MM.1S (cell line): ENCODE measurements at regions not wholly inside any gene's neighbourhood (a gene's known extent, or its start where the extent isn't known, plus 50 kb on each side); places are given as distances from the start of the nearest gene placed in this dataset.

Experiments used
- DNase-seq: peaks from one replicate; pipeline ENCODE4 v3.0.0-alpha.2; 2015
- H2AFZ ChIP-seq: fragments of 300-600 bp; sonication (generic); 2 replicates; pipeline ENCODE4 v1.6.0; 2016; ENCODE audit warnings: antibody characterized with exemption, low read length
- H3F3A ChIP-seq: fragments of 300-600 bp; sonication (generic); 2 replicates; pipeline ENCODE4 v1.6.1; 2016; ENCODE audit warnings: mild to moderate bottlenecking, antibody characterized with exemption, low read length, moderate library complexity, mixed read lengths; ENCODE audit not compliant: insufficient read depth
- H3K27ac ChIP-seq: fragments of 300-600 bp; sonication (generic); 2 replicates; pipeline ENCODE4 v1.5.1; 2016; ENCODE audit warnings: mild to moderate bottlenecking, low read length
- H3K27me3 ChIP-seq: fragments of 300-600 bp; sonication (generic); replicated peaks from 2 replicates; pipeline ENCODE4 v1.6.0; 2016; ENCODE audit warnings: low read length; ENCODE audit not compliant: insufficient read depth
- H3K36me3 ChIP-seq: fragments of 300-600 bp; sonication (generic); replicated peaks from 2 replicates; pipeline ENCODE4 v1.6.1; 2016; ENCODE audit warnings: mild to moderate bottlenecking, low read length, mixed read lengths; ENCODE audit not compliant: insufficient read depth
- H3K4me1 ChIP-seq: fragments of 300-600 bp; sonication (generic); 2 replicates; pipeline ENCODE4 v1.6.1; 2016; ENCODE audit warnings: low read length, mixed read lengths
- H3K4me2 ChIP-seq: fragments of 300-600 bp; sonication (generic); 2 replicates; pipeline ENCODE4 v1.6.0; 2016; ENCODE audit warnings: low read depth, low read length
- H3K4me3 ChIP-seq: fragments of 300-600 bp; sonication (generic); 2 replicates; pipeline ENCODE4 v1.5.1; 2016; ENCODE audit warnings: low read length, mixed read lengths
- H3K79me2 ChIP-seq: fragments of 300-600 bp; sonication (generic); 2 replicates; pipeline ENCODE4 v1.6.1; 2016; ENCODE audit warnings: mixed run types, low read length, mixed read lengths
- H3K9ac ChIP-seq: fragments of 300-600 bp; sonication (generic); 2 replicates; pipeline ENCODE4 v1.6.1; 2016; ENCODE audit warnings: low read length, mixed read lengths
- H3K9me2 ChIP-seq: fragments of 300-600 bp; sonication (generic); replicated peaks from 2 replicates; pipeline ENCODE4 v1.6.1; 2016; ENCODE audit warnings: mild to moderate bottlenecking, low read length, mixed read lengths; ENCODE audit not compliant: insufficient read depth
- H3K9me3 ChIP-seq: fragments of 300-600 bp; sonication (generic); replicated peaks from 2 replicates; pipeline ENCODE4 v1.6.1; 2016; ENCODE audit warnings: mild to moderate bottlenecking, low read length, mixed read lengths; ENCODE audit not compliant: insufficient read depth
- H4K20me1 ChIP-seq: fragments of 300-600 bp; sonication (generic); 2 replicates; pipeline ENCODE4 v1.6.1; 2016; ENCODE audit warnings: mild to moderate bottlenecking, low read length, moderate library complexity, mixed read lengths; ENCODE audit not compliant: insufficient read depth
- CTCF ChIP-seq: fragments of 300-600 bp; sonication (generic); IDR thresholded peaks from 2 replicates; pipeline ENCODE4 v1.5.1; 2016; ENCODE audit warnings: antibody characterized with exemption, low read length, mixed read lengths
- EZH2 ChIP-seq: fragments of 300-600 bp; sonication (generic); optimal IDR thresholded peaks from 2 replicates; pipeline ENCODE3; 2017; ENCODE audit warnings: low read depth, mild to moderate bottlenecking, antibody characterized with exemption, low read length, mixed read lengths
- EZH2phosphoT487 ChIP-seq: fragments of 300-600 bp; sonication (generic); IDR thresholded peaks from 2 replicates; pipeline ENCODE4 v1.6.1; 2018; ENCODE audit warnings: antibody characterized with exemption, low read length

- TF ChIP-seq CTCF (no peak), EZH2 (no peak), EZH2phosphoT487 (no peak)
- H3K9me3 ChIP-seq = no peaks in the 10 kb centered on the region
- H3K4me3 ChIP-seq = no peak overlapping the region
- no peak overlapping the region for H3K4me2 ChIP-seq
- no peaks in the 10 kb centered on the region for H4K20me1 ChIP-seq
- no peaks in the 10 kb centered on the region for H3K9me2 ChIP-seq
- H3K79me2 ChIP-seq = no peaks in the 10 kb centered on the region
- H3K4me1 ChIP-seq = no peaks in the 10 kb centered on the region
- H2AFZ ChIP-seq = no peak overlapping the region
- H3K36me3 ChIP-seq = no peaks in the 10 kb centered on the region
- H3K27ac ChIP-seq = no peak overlapping the region
- no peak overlapping the region for H3K9ac ChIP-seq
- H3F3A ChIP-seq = no peaks in the 10 kb centered on the region
- H3K27me3 ChIP-seq = no peaks in the 10 kb centered on the region
- no peak for DNase-seq
Observed at GRCh38 chr6:23611776-23612381, 514.1 kb upstream of the NRSN1 start.

- Histone ChIP-seq H3K4me2 (no peak overlapping the region), H3K27me3 (no peaks in the 10 kb centered on the region), H3K9ac (no peak overlapping the region), H4K20me1 (no peaks in the 10 kb centered on the region), H3K9me2 (no peaks in the 10 kb centered on the region), H3F3A (no peaks in the 10 kb centered on the region), H2AFZ (no peak overlapping the region), H3K36me3 (no peaks in the 10 kb centered on the region), H3K9me3 (no peaks in the 10 kb centered on the region), H3K4me1 (no peaks in the 10 kb centered on the region), H3K27ac (no peak overlapping the region), H3K4me3 (no peak overlapping the region), H3K79me2 (no peaks in the 10 kb centered on the region)
- DNase-seq = no peak
- TF ChIP-seq EZH2phosphoT487 (no peak), EZH2 (no peak), CTCF (no peak)
Observed at GRCh38 chr6:23618366-23618765, 507.6 kb upstream of the NRSN1 start.

GRCh38 chr6:23620911-23621401 is 505.1 kb upstream of the NRSN1 start:
- Histone ChIP-seq H3K36me3 (no peaks in the 10 kb centered on the region), H3K9me2 (no peaks in the 10 kb centered on the region), H2AFZ (no peak overlapping the region), H3K4me1 (no peaks in the 10 kb centered on the region), H3K4me2 (no peak overlapping the region), H3K4me3 (no peak overlapping the region), H3F3A (no peaks in the 10 kb centered on the region), H4K20me1 (no peaks in the 10 kb centered on the region), H3K79me2 (no peaks in the 10 kb centered on the region), H3K27me3 (no peaks in the 10 kb centered on the region), H3K9me3 (no peaks in the 10 kb centered on the region), H3K27ac (no peak overlapping the region), H3K9ac (no peak overlapping the region)
- no peak for DNase-seq
- TF ChIP-seq EZH2phosphoT487 (no peak), CTCF (no peak), EZH2 (no peak)
